GM21737 (cell line): ENCODE measurements at regions not wholly inside any gene's neighbourhood (a gene's known extent, or its start where the extent isn't known, plus 50 kb on each side); places are given as distances from the start of the nearest gene placed in this dataset.
"Not testable (repeated sequence)": the region's sequence is repeated elsewhere in the genome, so short reads cannot be mapped to it uniquely, and the experiment has no call there.

Experiments used
- ATAC-seq: cut with Tn5 transposase; IDR thresholded peaks from one replicate; pipeline ENCODE4 v1.9.1; 2021; ENCODE audit warnings: mild to moderate bottlenecking, moderate library complexity; ENCODE audit not compliant: unreplicated experiment

GRCh38 chr6:140041056-140041455 is 666.6 kb upstream of the CITED2 start:
- no peak for ATAC-seq

GRCh38 chr6:140040396-140040795 is 665.9 kb upstream of the CITED2 start:
- no peak for ATAC-seq

- no peak for ATAC-seq
These were observed 664.9 kb upstream of the CITED2 start for GRCh38 chr6:140039364-140039763.

GRCh38 chr6:140036196-140036595 is 661.7 kb upstream of the CITED2 start:
- ATAC-seq = no peak

- no peak for ATAC-seq
These were observed 657.7 kb upstream of the CITED2 start for GRCh38 chr6:140032189-140032588.

GRCh38 chr6:140029551-140029950 is 655.1 kb upstream of the CITED2 start:
- no peak for ATAC-seq

GRCh38 chr6:140027219-140027618 is 652.8 kb upstream of the CITED2 start:
- no peak for ATAC-seq

- ATAC-seq = no peak
These were observed 652.1 kb upstream of the CITED2 start for GRCh38 chr6:140026546-140026945.

GRCh38 chr6:140025171-140025570 is 650.7 kb upstream of the CITED2 start:
- ATAC-seq = no peak

GRCh38 chr6:140020207-140020791 is 645.9 kb upstream of the CITED2 start:
- ATAC-seq = no peak

GRCh38 chr6:140018588-140018987 is 644.1 kb upstream of the CITED2 start:
- no peak for ATAC-seq

- no peak for ATAC-seq
These were observed 643.0 kb upstream of the CITED2 start for GRCh38 chr6:140017470-140017869.

- ATAC-seq = no peak
These were observed 637.7 kb upstream of the CITED2 start for GRCh38 chr6:140012150-140012549.

GRCh38 chr6:140011537-140011936 is 637.1 kb upstream of the CITED2 start:
- ATAC-seq = no peak

- no peak for ATAC-seq
These were observed 634.8 kb upstream of the CITED2 start for GRCh38 chr6:140009286-140009685.

GRCh38 chr6:140007525-140007924 is 633.1 kb upstream of the CITED2 start:
- ATAC-seq = no peak

GRCh38 chr6:140003217-140003616 is 628.8 kb upstream of the CITED2 start:
- ATAC-seq = no peak

- ATAC-seq = no peak
These were observed 628.1 kb upstream of the CITED2 start for GRCh38 chr6:140002396-140003022.

GRCh38 chr6:140001821-140002341 is 627.4 kb upstream of the CITED2 start:
- no peak for ATAC-seq

- ATAC-seq = no peak
These were observed 626.6 kb upstream of the CITED2 start for GRCh38 chr6:140001005-140001404.

- ATAC-seq = not testable (repeated sequence)
These were observed 625.2 kb upstream of the CITED2 start for GRCh38 chr6:139999661-140000060.

GRCh38 chr6:139998478-139998877 is 624.0 kb upstream of the CITED2 start:
- ATAC-seq = not testable (repeated sequence)
